Endothelial cell (in vitro differentiated cells): ENCODE measurements at regions not wholly inside any gene's neighbourhood (a gene's known extent, or its start where the extent isn't known, plus 50 kb on each side); places are given as distances from the start of the nearest gene placed in this dataset.

Source experiments
- DNase-seq: peaks from one replicate; pipeline ENCODE4 v3.0.0; 2021; ENCODE audit warnings: low spot score
- H3K27ac Mint-ChIP-seq: one replicate; pipeline ENCODE4 v1.8.0; 2021; ENCODE audit warnings: mixed read lengths, inconsistent platforms; ENCODE audit not compliant: unreplicated experiment
- H3K27me3 Mint-ChIP-seq: one replicate; pipeline ENCODE4 v1.8.0; 2021; ENCODE audit warnings: mild to moderate bottlenecking, moderate library complexity, mixed read lengths, inconsistent platforms; ENCODE audit not compliant: unreplicated experiment
- H3K36me3 Mint-ChIP-seq: one replicate; pipeline ENCODE4 v1.8.0; 2021; ENCODE audit warnings: mild to moderate bottlenecking, low read depth, mixed read lengths, inconsistent platforms; ENCODE audit not compliant: unreplicated experiment
- H3K4me1 Mint-ChIP-seq: one replicate; pipeline ENCODE4 v1.8.0; 2021; ENCODE audit warnings: mild to moderate bottlenecking, mixed read lengths, inconsistent platforms; ENCODE audit not compliant: unreplicated experiment
- H3K4me3 Mint-ChIP-seq: one replicate; pipeline ENCODE4 v1.8.0; 2021; ENCODE audit warnings: mild to moderate bottlenecking, mixed read lengths, inconsistent platforms; ENCODE audit not compliant: unreplicated experiment
- H3K9me3 Mint-ChIP-seq: one replicate; pipeline ENCODE4 v1.8.0; 2021; ENCODE audit warnings: mixed read lengths, inconsistent platforms; ENCODE audit not compliant: unreplicated experiment
- CTCF ChIP-seq: fragments of 200-600 bp; sonication (generic); IDR thresholded peaks from one replicate; pipeline ENCODE4 v1.5.0; 2021; ENCODE audit warnings: antibody characterized with exemption; ENCODE audit not compliant: unreplicated experiment

- H3K36me3 Mint-ChIP-seq: no peaks in the 10 kb centered on the region
- no peak for DNase-seq
- H3K27me3 Mint-ChIP-seq: no peaks in the 10 kb centered on the region
- H3K9me3 Mint-ChIP-seq: no peaks in the 10 kb centered on the region
- H3K4me1 Mint-ChIP-seq: no peaks in the 10 kb centered on the region
- H3K4me3 Mint-ChIP-seq: no peak overlapping the region
- H3K27ac Mint-ChIP-seq: no peak overlapping the region
- no peak for TF ChIP-seq CTCF
Observed at GRCh38 chr14:29176876-29177275, 410.3 kb downstream of the FOXG1 start.

GRCh38 chr14:29178971-29179370, 412.4 kb downstream of the FOXG1 start:
- H3K9me3 Mint-ChIP-seq: no peaks in the 10 kb centered on the region
- TF ChIP-seq CTCF: no peak
- H3K4me1 Mint-ChIP-seq: no peaks in the 10 kb centered on the region
- no peak for DNase-seq
- no peak overlapping the region for H3K4me3 Mint-ChIP-seq
- H3K27ac Mint-ChIP-seq: no peak overlapping the region
- no peaks in the 10 kb centered on the region for H3K27me3 Mint-ChIP-seq
- no peaks in the 10 kb centered on the region for H3K36me3 Mint-ChIP-seq

GRCh38 chr14:29191092-29191491, 424.5 kb downstream of the FOXG1 start:
- no peak for DNase-seq
- TF ChIP-seq CTCF: no peak
- no peaks in the 10 kb centered on the region for H3K36me3 Mint-ChIP-seq
- H3K27ac Mint-ChIP-seq: no peak overlapping the region
- no peaks in the 10 kb centered on the region for H3K27me3 Mint-ChIP-seq
- no peak overlapping the region for H3K4me3 Mint-ChIP-seq
- no peaks in the 10 kb centered on the region for H3K4me1 Mint-ChIP-seq
- no peaks in the 10 kb centered on the region for H3K9me3 Mint-ChIP-seq

GRCh38 chr14:29197557-29197956, 431.0 kb downstream of the FOXG1 start:
- H3K4me3 Mint-ChIP-seq: no peak overlapping the region
- no peaks in the 10 kb centered on the region for H3K27me3 Mint-ChIP-seq
- no peak for DNase-seq
- H3K4me1 Mint-ChIP-seq: no peaks in the 10 kb centered on the region
- no peak overlapping the region for H3K27ac Mint-ChIP-seq
- no peaks in the 10 kb centered on the region for H3K36me3 Mint-ChIP-seq
- TF ChIP-seq CTCF: no peak
- H3K9me3 Mint-ChIP-seq: no peaks in the 10 kb centered on the region

- no peaks in the 10 kb centered on the region for H3K27me3 Mint-ChIP-seq
- DNase-seq: no peak
- H3K4me3 Mint-ChIP-seq: no peak overlapping the region
- TF ChIP-seq CTCF: no peak
- no peak overlapping the region for H3K27ac Mint-ChIP-seq
- H3K9me3 Mint-ChIP-seq: no peaks in the 10 kb centered on the region
- H3K36me3 Mint-ChIP-seq: no peaks in the 10 kb centered on the region
- H3K4me1 Mint-ChIP-seq: no peaks in the 10 kb centered on the region
Observed at GRCh38 chr14:29205658-29206057, 439.1 kb downstream of the FOXG1 start.
